ENCODE measurements at regions not wholly inside any gene's neighbourhood (a gene's known extent, or its start where the extent isn't known, plus 50 kb on each side); places are given as distances from the start of the nearest gene placed in this dataset.

DNA sequence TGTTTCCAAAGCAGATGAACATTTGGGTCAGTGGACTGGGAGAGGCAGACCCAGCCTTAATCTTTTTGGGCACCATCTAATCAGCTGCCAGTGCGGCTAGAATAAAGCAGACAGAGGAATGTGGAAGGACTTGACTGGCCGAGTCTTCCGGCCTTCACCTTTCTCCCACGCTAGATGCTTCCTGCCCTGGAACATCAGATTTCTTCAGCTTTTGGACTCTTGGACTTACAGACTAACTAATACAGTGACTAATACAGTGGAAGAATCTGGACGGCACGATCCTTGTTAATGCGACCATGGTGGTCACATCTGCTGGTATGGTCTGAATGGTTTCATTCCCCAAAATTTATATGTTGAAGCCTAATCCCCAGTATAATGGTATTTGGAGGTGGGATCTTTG is 122.6 kb upstream of the NXT1 start:
- Mint-ChIP-seq H3K27ac (ENCODE audit: low read depth, unreplicated experiment) (no peak overlapping the region), H3K4me3 (ENCODE audit: unreplicated experiment) (no peak overlapping the region), H3K4me1 (ENCODE audit: insufficient read depth, unreplicated experiment) (peaks cover 36% of the 10 kb centered on the region), H3K27me3 (ENCODE audit: insufficient read depth, unreplicated experiment) (no peaks in the 10 kb centered on the region), H3K36me3 (ENCODE audit: insufficient read depth, unreplicated experiment) (peaks cover 6% of the 10 kb centered on the region), H3K9me3 (ENCODE audit: unreplicated experiment) (no peaks in the 10 kb centered on the region)
- ChIA-PET POLR2A (interaction anchor here (0.6 to 2.2 kb wide), 2 partner anchors 85 to 452 kb away, joined by 3 to 7 read pairs; no protein-coding TSS in a partner anchor), CTCF (interaction anchor here (0.6 to 15.0 kb wide), 6 partner anchors 10 to 536 kb away, joined by 3 to 167 read pairs (median 4); no protein-coding TSS in a partner anchor)
- BruUV-seq (replicated peaks), result no TSS peak
- intact Hi-C loops (cut with micrococcal nuclease), result no loop called here
- TF ChIP-seq, protein P1, sequence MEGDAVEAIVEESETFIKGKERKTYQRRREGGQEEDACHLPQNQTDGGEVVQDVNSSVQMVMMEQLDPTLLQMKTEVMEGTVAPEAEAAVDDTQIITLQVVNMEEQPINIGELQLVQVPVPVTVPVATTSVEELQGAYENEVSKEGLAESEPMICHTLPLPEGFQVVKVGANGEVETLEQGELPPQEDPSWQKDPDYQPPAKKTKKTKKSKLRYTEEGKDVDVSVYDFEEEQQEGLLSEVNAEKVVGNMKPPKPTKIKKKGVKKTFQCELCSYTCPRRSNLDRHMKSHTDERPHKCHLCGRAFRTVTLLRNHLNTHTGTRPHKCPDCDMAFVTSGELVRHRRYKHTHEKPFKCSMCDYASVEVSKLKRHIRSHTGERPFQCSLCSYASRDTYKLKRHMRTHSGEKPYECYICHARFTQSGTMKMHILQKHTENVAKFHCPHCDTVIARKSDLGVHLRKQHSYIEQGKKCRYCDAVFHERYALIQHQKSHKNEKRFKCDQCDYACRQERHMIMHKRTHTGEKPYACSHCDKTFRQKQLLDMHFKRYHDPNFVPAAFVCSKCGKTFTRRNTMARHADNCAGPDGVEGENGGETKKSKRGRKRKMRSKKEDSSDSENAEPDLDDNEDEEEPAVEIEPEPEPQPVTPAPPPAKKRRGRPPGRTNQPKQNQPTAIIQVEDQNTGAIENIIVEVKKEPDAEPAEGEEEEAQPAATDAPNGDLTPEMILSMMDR (IDR thresholded peaks at IDR 0.05; ENCODE audit: unreplicated experiment), result no peak
- no peak for DNase-seq (ENCODE audit: unreplicated experiment)

DNA sequence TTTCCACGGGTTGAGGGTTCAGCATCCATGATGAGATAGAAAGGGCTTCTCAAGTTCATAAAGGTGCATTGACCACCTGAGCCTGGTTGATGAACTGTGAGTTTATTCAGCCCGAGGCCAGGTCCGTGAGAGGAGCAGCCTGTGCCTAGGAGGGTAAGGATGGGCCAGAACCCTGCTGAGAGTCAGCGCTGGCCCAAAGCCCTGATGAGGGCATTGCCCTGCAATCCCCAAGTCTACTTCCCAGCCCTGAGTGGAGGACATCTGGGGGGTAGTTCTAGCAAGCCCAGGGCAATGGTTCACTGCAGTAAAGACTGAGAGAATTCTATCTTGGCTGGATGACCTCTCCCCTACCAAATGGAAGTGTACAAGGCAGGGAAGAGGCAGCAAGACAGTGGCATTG is 123.3 kb upstream of the NXT1 start:
- POLR2A ChIA-PET, result interaction anchor here (2.2 kb wide), 1 partner anchor 85 kb away, joined by 7 read pairs; no protein-coding TSS in a partner anchor
- no peak overlapping the region for H3K4me3 Mint-ChIP-seq (ENCODE audit: unreplicated experiment)

DNA sequence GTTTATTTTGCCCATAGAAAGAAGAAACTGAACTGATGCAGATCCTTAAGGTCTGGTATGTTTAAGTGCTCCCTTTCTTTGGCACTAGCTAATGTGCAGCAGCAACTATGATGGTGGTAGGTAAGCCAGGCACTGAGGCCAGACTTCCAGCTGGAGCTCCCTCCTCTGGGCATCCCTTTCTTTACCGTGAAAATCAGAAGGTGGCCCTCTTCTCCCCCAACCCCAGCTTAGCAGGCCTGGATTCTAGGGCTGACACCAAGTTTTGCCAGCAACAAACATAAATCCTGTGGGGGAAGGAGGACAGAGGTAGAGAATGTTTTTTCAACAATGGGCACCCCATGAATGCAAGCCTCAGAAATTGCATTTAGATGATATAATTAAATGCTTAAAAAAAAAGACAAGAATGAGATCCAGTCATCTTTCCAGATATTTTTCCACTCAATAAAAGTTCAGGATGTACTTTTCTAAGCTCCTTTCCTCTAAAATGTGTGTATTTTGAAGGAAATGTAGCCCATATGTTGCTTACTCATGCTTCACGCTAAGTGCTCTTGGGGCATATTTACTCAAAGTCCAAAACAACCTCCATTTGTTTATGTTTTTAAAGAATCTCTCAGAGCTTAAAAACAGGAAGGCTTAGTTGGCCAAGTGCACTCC is 123.9 kb upstream of the NXT1 start:
- ChIA-PET CTCF (interaction anchor here (0.5 to 6.5 kb wide), 5 partner anchors 8 to 458 kb away, joined by 3 to 48 read pairs (median 4); no protein-coding TSS in a partner anchor), POLR2A (interaction anchor here (1.4 kb wide), 1 partner anchor 33 kb away, joined by 3 read pairs; no protein-coding TSS in a partner anchor)
- no peaks in the 10 kb centered on the region for H3K27me3 Mint-ChIP-seq (ENCODE audit: insufficient read depth, unreplicated experiment)
- TF ChIP-seq, protein P1 (IDR thresholded peaks at IDR 0.05; ENCODE audit: unreplicated experiment), result no peak
- DNase-seq (ENCODE audit: unreplicated experiment), result peak; percentile 32
- no TSS peak for BruUV-seq (replicated peaks)
- H3K4me3 Mint-ChIP-seq (ENCODE audit: unreplicated experiment), result no peak overlapping the region
- no peaks in the 10 kb centered on the region for H3K9me3 Mint-ChIP-seq (ENCODE audit: unreplicated experiment)
- intact Hi-C loops (cut with micrococcal nuclease), result no loop called here
- no peak overlapping the region for H3K27ac Mint-ChIP-seq (ENCODE audit: low read depth, unreplicated experiment)
- peaks cover 31% of the 10 kb centered on the region for H3K4me1 Mint-ChIP-seq (ENCODE audit: insufficient read depth, unreplicated experiment)
- peaks cover 6% of the 10 kb centered on the region for H3K36me3 Mint-ChIP-seq (ENCODE audit: insufficient read depth, unreplicated experiment)

More for the DNA sequence above, 123.3 kb upstream of the NXT1 start:
- CTCF ChIA-PET, result interaction anchor here (0.8 to 15.0 kb wide), 4 partner anchors 8 to 535 kb away, joined by 3 to 167 read pairs (median 5); no protein-coding TSS in a partner anchor
- Mint-ChIP-seq H3K27me3 (ENCODE audit: insufficient read depth, unreplicated experiment) (no peaks in the 10 kb centered on the region), H3K4me1 (ENCODE audit: insufficient read depth, unreplicated experiment) (peaks cover 36% of the 10 kb centered on the region), H3K27ac (ENCODE audit: low read depth, unreplicated experiment) (no peak overlapping the region), H3K9me3 (ENCODE audit: unreplicated experiment) (no peaks in the 10 kb centered on the region), H3K36me3 (ENCODE audit: insufficient read depth, unreplicated experiment) (peaks cover 6% of the 10 kb centered on the region)
- DNase-seq (ENCODE audit: unreplicated experiment), result peak; percentile 26
- TF ChIP-seq, protein P1 (IDR thresholded peaks at IDR 0.05; ENCODE audit: unreplicated experiment), result no peak
- no TSS peak for BruUV-seq (replicated peaks)
- intact Hi-C loops (cut with micrococcal nuclease), result no loop called here

DNA sequence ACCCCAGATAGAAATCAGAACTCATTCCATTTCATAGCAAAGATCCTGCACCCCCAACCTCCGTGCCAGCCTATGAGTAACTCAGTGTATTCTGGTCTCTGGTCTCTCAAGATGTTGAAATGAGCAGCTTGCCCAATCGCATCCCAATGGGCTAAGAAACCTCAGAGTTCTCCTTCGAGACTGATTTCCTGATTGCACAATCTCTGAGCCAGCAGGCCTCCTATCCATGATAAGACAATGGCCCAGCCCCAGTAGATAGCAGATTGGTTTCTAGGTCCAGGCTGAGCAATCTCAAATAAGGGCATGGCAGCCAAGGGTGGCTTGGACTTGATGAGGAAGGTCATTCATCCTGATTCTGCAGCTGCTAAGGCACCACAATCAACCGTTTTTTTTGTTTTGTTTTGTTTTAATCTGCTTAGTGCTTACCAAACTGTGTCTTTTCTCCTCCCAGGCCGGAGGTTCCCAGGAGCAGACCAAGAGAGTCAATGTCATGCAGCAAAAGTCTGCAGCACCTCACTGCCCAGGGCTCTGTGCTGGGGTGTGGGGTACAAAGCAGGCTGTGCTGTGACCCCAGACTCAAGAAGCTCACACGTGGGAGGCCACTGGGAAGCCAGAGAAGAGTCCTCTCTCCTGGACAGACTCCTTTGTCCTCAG is 125.1 kb upstream of the NXT1 start:
- no peak overlapping the region for H3K27ac Mint-ChIP-seq (ENCODE audit: low read depth, unreplicated experiment)
- H3K36me3 Mint-ChIP-seq (ENCODE audit: insufficient read depth, unreplicated experiment), result peaks cover 5% of the 10 kb centered on the region
- no peaks in the 10 kb centered on the region for H3K27me3 Mint-ChIP-seq (ENCODE audit: insufficient read depth, unreplicated experiment)
- ChIA-PET CTCF (interaction anchor here (0.6 to 6.5 kb wide), 9 partner anchors 10 to 886 kb away, joined by 3 to 48 read pairs (median 3); no protein-coding TSS in a partner anchor), POLR2A (interaction anchor here (0.6 to 1.5 kb wide), 7 partner anchors 30 to 525 kb away, joined by 3 to 6 read pairs (median 3); no protein-coding TSS in a partner anchor)
- peak; percentile 99 for DNase-seq (ENCODE audit: unreplicated experiment)
- H3K4me1 Mint-ChIP-seq (ENCODE audit: insufficient read depth, unreplicated experiment), result peaks cover 25% of the 10 kb centered on the region
- peaks cover 6% of the 10 kb centered on the region for H3K9me3 Mint-ChIP-seq (ENCODE audit: unreplicated experiment)
- TF ChIP-seq, protein P1 (IDR thresholded peaks at IDR 0.05; ENCODE audit: unreplicated experiment), result no peak
- intact Hi-C loops (cut with micrococcal nuclease), result no loop called here
- BruUV-seq (replicated peaks), result no TSS peak
- H3K4me3 Mint-ChIP-seq (ENCODE audit: unreplicated experiment), result no peak overlapping the region
